ENCODE measurements at regions not wholly inside any gene's neighbourhood (a gene's known extent, or its start where the extent isn't known, plus 50 kb on each side); places are given as distances from the start of the nearest gene placed in this dataset.

DNA sequence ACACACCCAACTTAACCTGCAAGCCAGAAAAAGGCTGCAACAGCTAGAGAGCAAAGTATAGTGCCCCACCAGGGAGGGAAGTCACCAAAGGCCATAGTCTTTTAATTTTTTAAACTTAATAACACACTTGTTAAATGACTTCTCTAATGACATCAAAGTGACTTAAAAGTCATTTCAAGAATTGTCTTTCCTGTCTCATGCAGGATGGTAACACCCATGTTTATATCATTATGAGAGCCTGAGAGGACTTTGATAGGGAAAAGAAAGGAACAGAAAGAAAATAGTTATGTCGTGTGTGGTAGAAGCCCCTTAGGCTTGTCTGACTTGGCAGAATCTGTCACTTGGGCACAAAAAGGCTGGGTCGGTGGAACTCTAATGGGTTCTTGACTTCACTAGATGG, 57.9 kb upstream of the C2CD4B start:
- TF ChIP-seq, protein P1, sequence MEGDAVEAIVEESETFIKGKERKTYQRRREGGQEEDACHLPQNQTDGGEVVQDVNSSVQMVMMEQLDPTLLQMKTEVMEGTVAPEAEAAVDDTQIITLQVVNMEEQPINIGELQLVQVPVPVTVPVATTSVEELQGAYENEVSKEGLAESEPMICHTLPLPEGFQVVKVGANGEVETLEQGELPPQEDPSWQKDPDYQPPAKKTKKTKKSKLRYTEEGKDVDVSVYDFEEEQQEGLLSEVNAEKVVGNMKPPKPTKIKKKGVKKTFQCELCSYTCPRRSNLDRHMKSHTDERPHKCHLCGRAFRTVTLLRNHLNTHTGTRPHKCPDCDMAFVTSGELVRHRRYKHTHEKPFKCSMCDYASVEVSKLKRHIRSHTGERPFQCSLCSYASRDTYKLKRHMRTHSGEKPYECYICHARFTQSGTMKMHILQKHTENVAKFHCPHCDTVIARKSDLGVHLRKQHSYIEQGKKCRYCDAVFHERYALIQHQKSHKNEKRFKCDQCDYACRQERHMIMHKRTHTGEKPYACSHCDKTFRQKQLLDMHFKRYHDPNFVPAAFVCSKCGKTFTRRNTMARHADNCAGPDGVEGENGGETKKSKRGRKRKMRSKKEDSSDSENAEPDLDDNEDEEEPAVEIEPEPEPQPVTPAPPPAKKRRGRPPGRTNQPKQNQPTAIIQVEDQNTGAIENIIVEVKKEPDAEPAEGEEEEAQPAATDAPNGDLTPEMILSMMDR (conservative IDR thresholded peaks at IDR 0.05) = no peak
- TF ChIP-seq ZFX (IDR thresholded peaks at IDR 0.05) = no peak
